Osteocyte (in vitro differentiated cells): ENCODE measurements at regions not wholly inside any gene's neighbourhood (a gene's known extent, or its start where the extent isn't known, plus 50 kb on each side); places are given as distances from the start of the nearest gene placed in this dataset.

Experiments used
- DNase-seq: peaks from one replicate; pipeline ENCODE4 v3.0.0; 2021; ENCODE audit warnings: mixed read lengths; ENCODE audit not compliant: unreplicated experiment; ENCODE audit errors: extremely low spot score
- H3K27ac Mint-ChIP-seq: one replicate; pipeline ENCODE4 v1.8.0; 2021; ENCODE audit warnings: mild to moderate bottlenecking, mixed read lengths; ENCODE audit not compliant: unreplicated experiment
- H3K27me3 Mint-ChIP-seq: one replicate; pipeline ENCODE4 v1.8.0; 2021; ENCODE audit warnings: mixed read lengths; ENCODE audit not compliant: unreplicated experiment
- H3K36me3 Mint-ChIP-seq: one replicate; pipeline ENCODE4 v1.8.0; 2021; ENCODE audit warnings: mixed read lengths; ENCODE audit not compliant: unreplicated experiment
- H3K4me1 Mint-ChIP-seq: one replicate; pipeline ENCODE4 v1.8.0; 2021; ENCODE audit warnings: mixed read lengths; ENCODE audit not compliant: unreplicated experiment
- H3K4me3 Mint-ChIP-seq: one replicate; pipeline ENCODE4 v1.8.0; 2021; ENCODE audit warnings: mild to moderate bottlenecking, moderate library complexity, mixed read lengths; ENCODE audit not compliant: unreplicated experiment
- H3K9me3 Mint-ChIP-seq: one replicate; pipeline ENCODE4 v1.8.0; 2021; ENCODE audit warnings: mixed read lengths; ENCODE audit not compliant: unreplicated experiment
- CTCF ChIP-seq: fragments of 200-600 bp; sonication (generic); IDR thresholded peaks from 2 replicates; pipeline ENCODE4 v1.5.0; 2021; ENCODE audit warnings: antibody characterized with exemption, mild to moderate bottlenecking, moderate library complexity

GRCh38 chr3:110397115-110397514 is 674.5 kb upstream of the NECTIN3 start:
- no peak for TF ChIP-seq CTCF
- Mint-ChIP-seq H3K4me1 (peaks cover 13% of the 10 kb centered on the region), H3K36me3 (peaks cover 4% of the 10 kb centered on the region), H3K27me3 (no peaks in the 10 kb centered on the region), H3K4me3 (no peak overlapping the region), H3K9me3 (peaks cover 30% of the 10 kb centered on the region), H3K27ac (peak overlapping the region; percentile 35)
- DNase-seq = no peak

GRCh38 chr3:110400315-110400714 is 671.3 kb upstream of the NECTIN3 start:
- DNase-seq = no peak
- no peak for TF ChIP-seq CTCF
- Mint-ChIP-seq H3K27ac (no peak overlapping the region), H3K4me1 (peaks cover 13% of the 10 kb centered on the region), H3K27me3 (no peaks in the 10 kb centered on the region), H3K4me3 (no peak overlapping the region), H3K9me3 (peaks cover 24% of the 10 kb centered on the region), H3K36me3 (peaks cover 4% of the 10 kb centered on the region)

- Mint-ChIP-seq H3K9me3 (peaks cover 8% of the 10 kb centered on the region), H3K4me3 (no peak overlapping the region), H3K27ac (no peak overlapping the region), H3K27me3 (no peaks in the 10 kb centered on the region), H3K4me1 (no peaks in the 10 kb centered on the region), H3K36me3 (no peaks in the 10 kb centered on the region)
- DNase-seq = no peak
- TF ChIP-seq CTCF = no peak
These were observed 665.6 kb upstream of the NECTIN3 start for GRCh38 chr3:110405830-110406585.

GRCh38 chr3:110413266-110413665 is 658.4 kb upstream of the NECTIN3 start:
- no peaks in the 10 kb centered on the region for H3K36me3 Mint-ChIP-seq
- DNase-seq = no peak
- peak; percentile 21 for TF ChIP-seq CTCF
- H3K4me1 Mint-ChIP-seq = peaks cover 36% of the 10 kb centered on the region
- H3K4me3 Mint-ChIP-seq = no peak overlapping the region
- H3K9me3 Mint-ChIP-seq = peaks cover 6% of the 10 kb centered on the region
- peak overlapping the region; percentile 93 for H3K27ac Mint-ChIP-seq
- no peaks in the 10 kb centered on the region for H3K27me3 Mint-ChIP-seq

- no peak for DNase-seq
- Mint-ChIP-seq H3K36me3 (no peaks in the 10 kb centered on the region), H3K9me3 (peaks cover 6% of the 10 kb centered on the region), H3K4me1 (peaks cover 39% of the 10 kb centered on the region), H3K27ac (peak overlapping the region; percentile 93), H3K27me3 (no peaks in the 10 kb centered on the region), H3K4me3 (no peak overlapping the region)
- no peak for TF ChIP-seq CTCF
These were observed 657.5 kb upstream of the NECTIN3 start for GRCh38 chr3:110413807-110414748.
